ENCODE measurements at regions not wholly inside any gene's neighbourhood (a gene's known extent, or its start where the extent isn't known, plus 50 kb on each side); places are given as distances from the start of the nearest gene placed in this dataset.
A peak's percentile ranks its signal among the peaks of the same experiment; 100 is the strongest.

DNA sequence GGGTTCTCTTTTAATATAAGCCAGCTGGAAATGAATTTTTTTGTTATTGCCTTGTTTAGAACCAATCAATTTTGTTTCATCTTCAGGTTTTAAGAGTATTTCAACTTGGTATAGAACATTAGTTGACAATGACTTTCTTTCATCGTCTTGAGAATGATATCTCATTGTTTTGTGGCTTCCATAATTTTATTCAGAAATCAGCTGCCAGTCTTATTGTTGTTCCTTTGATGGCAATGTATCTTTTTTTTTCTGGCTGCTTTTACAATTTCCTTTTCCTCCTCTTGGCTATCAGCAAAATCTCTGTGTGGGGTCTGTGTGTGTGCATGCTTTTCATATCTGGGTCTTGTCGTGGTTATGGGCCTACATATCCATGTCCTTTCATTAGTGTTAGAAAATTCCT lies 1536.4 kb upstream of the TENM3 start:
- DNase-seq (ENCODE audit: low read depth): no peak

GRCh38 chr4:180710628-180711337 lies 1532.4 kb upstream of the TENM3 start:
- peak; percentile 2 for DNase-seq (ENCODE audit: low read depth)

DNA sequence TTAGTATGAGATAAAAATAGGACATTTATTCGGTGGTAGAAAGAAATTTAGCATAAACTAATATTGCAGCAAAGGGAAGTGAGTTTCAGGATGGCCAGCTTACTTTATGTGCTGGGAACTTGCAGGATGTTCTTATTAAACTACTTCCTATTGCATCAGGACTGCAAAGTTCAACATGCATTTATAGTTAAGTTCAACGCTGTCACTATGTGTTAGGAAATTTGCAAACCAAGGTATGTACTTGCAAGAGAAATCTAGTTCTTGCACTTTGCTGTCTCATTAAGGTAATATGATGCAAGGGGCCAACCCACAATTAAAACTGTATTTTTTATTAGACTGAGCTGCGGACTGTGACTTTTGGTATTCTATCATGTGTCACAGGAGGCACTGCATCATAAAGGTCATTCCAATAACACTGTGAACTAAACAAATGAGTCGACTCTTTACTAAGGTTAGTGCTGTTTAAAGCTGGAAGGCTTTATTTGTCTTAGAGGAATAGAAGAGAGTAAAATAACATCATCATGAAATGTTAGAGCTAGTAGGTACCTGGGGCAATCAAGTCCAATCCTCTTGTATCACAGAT lies 1525.7 kb upstream of the TENM3 start:
- DNase-seq (ENCODE audit: low read depth): no peak

GRCh38 chr4:180721356-180721755 lies 1521.8 kb upstream of the TENM3 start:
- no peak for DNase-seq (ENCODE audit: low read depth)

GRCh38 chr4:180726611-180727010 lies 1516.6 kb upstream of the TENM3 start:
- DNase-seq (ENCODE audit: low read depth): no peak

GRCh38 chr4:180727478-180727877 lies 1515.7 kb upstream of the TENM3 start:
- DNase-seq (ENCODE audit: low read depth): no peak

- no peak for DNase-seq (ENCODE audit: low read depth)
These were observed 1508.3 kb upstream of the TENM3 start for GRCh38 chr4:180734753-180735432.

GRCh38 chr4:180741703-180742102 lies 1501.5 kb upstream of the TENM3 start:
- no peak for DNase-seq (ENCODE audit: low read depth)

GRCh38 chr4:180745019-180745418 lies 1498.2 kb upstream of the TENM3 start:
- DNase-seq (ENCODE audit: low read depth): no peak

DNA sequence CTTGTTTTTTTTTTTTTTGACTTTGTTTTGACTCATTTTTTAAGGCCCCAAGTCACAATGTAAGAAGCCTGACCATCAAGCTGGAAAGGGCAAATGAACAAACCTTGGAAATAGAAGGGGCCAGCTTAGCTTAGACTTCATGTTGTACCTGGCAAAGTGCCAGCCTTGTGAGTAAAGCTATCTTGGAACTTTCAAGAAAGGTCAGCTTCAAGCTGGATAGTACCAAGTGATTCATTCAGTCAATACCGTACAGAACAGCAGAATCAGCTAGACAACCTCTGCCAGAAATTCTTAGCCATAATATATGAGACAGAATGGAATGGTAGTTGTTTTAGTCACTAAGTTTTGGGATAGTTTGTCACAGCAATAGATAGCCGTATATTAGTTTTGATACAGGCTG lies 1492.2 kb upstream of the TENM3 start:
- DNase-seq (ENCODE audit: low read depth): no peak

GRCh38 chr4:180757927-180758326 lies 1485.3 kb upstream of the TENM3 start:
- DNase-seq (ENCODE audit: low read depth): no peak

DNA sequence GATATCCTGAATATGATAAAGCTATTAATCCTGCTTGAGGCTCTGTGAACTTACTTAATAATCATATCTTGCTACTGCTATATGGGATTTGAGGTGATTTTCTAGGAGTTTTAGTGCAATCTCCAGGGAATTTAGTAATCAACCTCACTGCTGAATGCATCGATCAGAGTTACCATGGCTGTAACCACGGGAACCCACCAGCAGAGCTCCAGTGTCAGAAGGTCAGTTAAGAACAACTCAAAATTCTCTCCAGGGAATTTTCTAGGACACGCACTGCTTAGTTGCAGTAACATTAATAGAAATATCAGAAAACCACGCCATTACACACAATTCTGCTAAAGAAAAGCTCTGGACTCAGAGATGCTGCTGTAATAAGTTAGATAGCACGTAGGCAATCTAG lies 1477.2 kb upstream of the TENM3 start:
- no peak for DNase-seq (ENCODE audit: low read depth)

GRCh38 chr4:180766944-180767729 lies 1476.1 kb upstream of the TENM3 start:
- DNase-seq (ENCODE audit: low read depth): no peak

DNA sequence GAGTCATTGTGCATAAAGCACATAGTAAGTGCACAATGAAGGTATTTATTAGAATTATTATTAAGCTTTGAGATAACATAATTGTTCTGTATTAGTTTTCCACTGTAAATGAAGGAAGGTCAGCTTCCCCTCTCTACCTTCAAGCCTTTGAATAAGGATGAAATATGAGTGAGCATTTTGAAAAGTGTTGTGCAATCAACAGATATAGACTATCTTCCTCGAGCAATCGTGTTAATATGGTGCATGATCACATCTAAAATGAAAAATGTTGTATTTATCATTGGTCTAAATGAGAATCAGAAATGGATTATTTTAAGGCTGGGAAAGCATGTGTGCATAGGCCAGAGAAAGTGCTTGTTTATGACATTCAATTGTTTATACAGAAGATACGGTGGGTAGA lies 1474.6 kb upstream of the TENM3 start:
- DNase-seq (ENCODE audit: low read depth): no peak

DNA sequence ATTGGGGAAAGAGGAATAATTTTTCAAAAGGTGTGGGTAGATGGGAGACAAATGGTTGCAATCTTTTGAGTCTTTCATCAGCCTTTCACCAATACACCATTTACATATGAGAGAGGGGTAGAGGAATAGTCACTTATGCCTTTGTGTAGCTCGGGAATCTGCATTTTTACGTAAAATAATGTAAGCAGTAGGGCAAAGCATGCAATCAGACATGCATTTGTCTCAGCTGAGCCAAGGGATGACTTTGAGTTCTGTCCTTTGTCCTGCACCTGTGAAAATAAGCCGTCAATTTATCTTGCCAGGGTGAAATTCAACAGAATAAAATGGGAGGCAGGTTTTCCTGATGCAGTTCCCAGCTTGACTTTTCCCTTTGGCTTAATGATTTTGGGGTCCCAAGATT lies 1473.4 kb upstream of the TENM3 start:
- no peak for DNase-seq (ENCODE audit: low read depth)

- DNase-seq (ENCODE audit: low read depth): no peak
These were observed 1472.9 kb upstream of the TENM3 start for GRCh38 chr4:180770265-180770664.

GRCh38 chr4:180784940-180785339 lies 1458.3 kb upstream of the TENM3 start:
- no peak for DNase-seq (ENCODE audit: low read depth)

DNA sequence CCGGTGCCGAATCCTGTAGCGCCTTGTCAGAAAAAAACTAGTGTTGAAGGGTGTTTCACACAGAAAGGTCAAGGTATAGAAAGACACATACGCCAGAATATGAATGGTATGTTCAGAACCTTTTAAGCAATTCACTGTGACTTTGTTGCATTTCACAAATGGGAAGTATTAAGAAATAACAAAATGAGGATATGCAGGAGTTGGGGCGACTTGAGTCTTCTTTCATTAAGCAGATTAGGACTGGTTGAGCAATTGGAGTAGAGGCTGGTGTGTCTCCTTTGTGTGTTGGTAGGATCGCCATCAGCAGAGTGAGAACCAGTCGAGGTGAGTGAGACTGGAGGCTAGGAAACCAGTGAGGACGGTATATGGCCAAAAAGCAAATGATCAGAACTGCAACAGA lies 1454.5 kb upstream of the TENM3 start:
- DNase-seq (ENCODE audit: low read depth): no peak

- DNase-seq (ENCODE audit: low read depth): no peak
These were observed 1453.3 kb upstream of the TENM3 start for GRCh38 chr4:180789929-180790328.

DNA sequence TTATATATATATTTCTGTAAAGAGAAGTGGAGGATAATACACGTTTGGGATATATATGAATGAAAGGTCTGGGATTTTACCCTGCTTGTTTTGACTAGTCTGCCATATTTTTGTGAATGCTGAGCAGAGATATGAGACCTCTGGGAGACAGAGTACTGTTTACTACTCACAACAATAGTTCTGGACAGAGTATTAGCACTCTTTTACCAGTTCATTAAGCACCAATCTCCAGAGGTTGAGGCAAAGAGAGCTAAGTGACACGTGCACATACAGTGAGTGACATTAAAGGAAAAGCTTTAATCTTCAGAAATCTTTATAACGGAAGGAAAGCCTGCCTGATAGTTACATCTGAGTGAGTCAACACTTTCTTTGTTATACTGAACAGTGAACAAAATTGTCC lies 1452.7 kb upstream of the TENM3 start:
- DNase-seq (ENCODE audit: low read depth): no peak

DNA sequence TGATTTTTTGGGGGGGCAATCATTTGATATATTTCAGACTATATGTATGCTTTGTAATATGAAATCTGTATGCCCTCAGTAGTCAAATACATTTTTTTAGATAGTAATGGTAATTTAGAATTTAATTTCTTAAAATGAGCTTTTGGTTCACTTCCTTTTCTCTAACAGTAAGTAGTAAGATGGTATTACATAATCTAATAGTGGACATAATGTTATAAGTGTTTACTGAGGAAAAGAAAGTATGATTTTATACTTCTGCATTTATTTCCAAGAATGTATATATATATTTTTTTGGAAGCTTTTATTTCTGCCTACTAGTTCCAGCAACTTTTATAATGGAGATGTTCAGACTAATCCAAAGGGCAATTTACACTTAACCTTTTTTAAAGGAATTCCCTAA lies 1450.7 kb upstream of the TENM3 start:
- DNase-seq (ENCODE audit: low read depth): no peak

- no peak for DNase-seq (ENCODE audit: low read depth)
These were observed 1448.9 kb upstream of the TENM3 start for GRCh38 chr4:180794333-180794732.

All from RPMI7951 (cell line).